GM12865 (cell line): ENCODE measurements at regions not wholly inside any gene's neighbourhood (a gene's known extent, or its start where the extent isn't known, plus 50 kb on each side); places are given as distances from the start of the nearest gene placed in this dataset.

Experiments used
- DNase-seq: peaks from one replicate; pipeline ENCODE4 v3.0.0; 2010; ENCODE audit warnings: low read depth
- H3K4me3 ChIP-seq: 2 replicates; pipeline ENCODE4 v1.5.1; 2011; ENCODE audit warnings: mild to moderate bottlenecking, low read depth, low read length, control low read depth
- CTCF ChIP-seq: IDR thresholded peaks from 2 replicates; pipeline ENCODE4 v1.5.1; 2011; ENCODE audit warnings: low read length, control low read depth, low read depth, inconsistent platforms; ENCODE audit not compliant: insufficient read depth; ENCODE audit errors: missing control alignments

- no peak for DNase-seq
- no peak overlapping the region for H3K4me3 ChIP-seq
- TF ChIP-seq CTCF: no peak
Measured at GRCh38 chr2:9775999-9776712, 67.1 kb upstream of the TAF1B start.

- DNase-seq: no peak
Measured at GRCh38 chr2:9777081-9777480, 66.2 kb upstream of the TAF1B start.

GRCh38 chr2:9778012-9778411, 65.3 kb upstream of the TAF1B start:
- TF ChIP-seq CTCF: peak; percentile 48
- H3K4me3 ChIP-seq: no peak overlapping the region
- no peak for DNase-seq

More at GRCh38 chr2:9777081-9777480, 66.2 kb upstream of the TAF1B start:
- no peak for TF ChIP-seq CTCF
- no peak overlapping the region for H3K4me3 ChIP-seq

GRCh38 chr2:9778471-9779316, 64.6 kb upstream of the TAF1B start:
- no peak for DNase-seq
- TF ChIP-seq CTCF: no peak
- no peak overlapping the region for H3K4me3 ChIP-seq

GRCh38 chr2:9779596-9780264, 63.5 kb upstream of the TAF1B start:
- peak; percentile 52 for DNase-seq
- TF ChIP-seq CTCF: no peak
- no peak overlapping the region for H3K4me3 ChIP-seq

GRCh38 chr2:9780368-9781130, 62.7 kb upstream of the TAF1B start:
- no peak overlapping the region for H3K4me3 ChIP-seq
- DNase-seq: peak; percentile 43
- no peak for TF ChIP-seq CTCF
